ENCODE measurements at regions not wholly inside any gene's neighbourhood (a gene's known extent, or its start where the extent isn't known, plus 50 kb on each side); places are given as distances from the start of the nearest gene placed in this dataset.

DNA sequence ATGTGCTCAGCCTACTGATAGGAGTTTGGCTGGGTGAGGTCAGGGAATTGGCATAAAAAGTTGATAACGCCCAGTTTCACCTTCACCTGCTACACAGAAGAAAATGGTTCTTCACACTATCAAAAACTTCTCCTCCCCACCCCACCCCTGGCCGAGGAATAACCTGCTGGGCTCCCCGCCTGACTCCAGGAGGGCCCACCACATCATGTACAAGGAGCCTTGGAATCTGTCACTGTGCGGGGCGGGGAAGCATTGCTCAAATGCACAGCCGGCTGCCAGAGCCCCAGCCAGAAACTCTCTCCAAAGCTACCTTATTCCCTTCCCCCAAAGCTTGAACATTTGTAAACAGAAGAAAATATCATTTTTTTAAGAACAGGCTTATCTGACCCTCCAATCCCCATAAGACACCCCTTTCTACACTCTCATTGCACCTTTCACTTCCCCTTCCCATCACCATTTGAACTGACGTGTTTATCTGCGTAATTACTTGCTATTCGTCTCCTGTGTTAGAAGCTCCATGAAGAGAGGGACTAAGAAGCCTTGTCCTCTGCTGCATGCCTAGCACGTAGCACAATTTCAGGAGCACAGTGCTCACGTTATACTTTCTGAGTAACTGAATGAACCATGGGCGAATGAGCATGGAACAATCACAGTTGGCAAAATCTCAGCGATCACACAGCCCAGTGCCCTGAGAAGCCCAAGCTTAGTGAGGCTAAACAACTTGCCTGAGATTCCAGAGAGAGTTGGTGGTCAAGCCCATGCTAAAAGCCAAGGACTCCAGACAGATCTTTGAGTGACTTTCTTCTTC lies 82.9 kb downstream of the HES1 start:
- DNase-seq, result no peak

DNA sequence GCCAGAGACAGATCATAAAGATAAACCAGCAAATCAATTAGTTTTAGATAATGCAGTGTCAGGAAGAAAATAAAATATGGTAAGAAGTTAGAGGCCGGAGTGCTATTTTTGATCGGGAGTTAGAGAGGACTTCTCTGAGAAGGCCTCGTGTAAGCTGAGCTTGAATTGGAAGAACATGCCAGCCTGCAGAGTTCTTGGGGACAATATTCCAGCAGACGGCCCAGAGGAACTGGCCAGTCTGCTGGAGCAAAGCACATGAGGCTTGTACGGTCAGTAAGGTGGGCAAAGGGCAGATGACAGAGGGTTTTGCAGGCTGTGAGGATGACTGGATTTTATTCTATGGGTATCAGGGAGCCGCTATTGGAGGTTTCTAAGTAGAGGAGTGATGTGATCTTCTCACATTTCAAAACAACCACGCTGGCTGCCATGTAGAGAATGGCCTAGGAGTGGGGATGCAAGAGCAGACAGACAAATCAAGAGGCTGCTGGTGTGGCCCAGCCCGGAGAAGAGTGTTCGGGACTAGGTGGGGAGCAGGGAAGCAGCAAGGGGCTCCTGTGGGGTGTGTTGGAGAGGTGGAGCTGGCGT lies 84.0 kb downstream of the HES1 start:
- no peak for DNase-seq

DNA sequence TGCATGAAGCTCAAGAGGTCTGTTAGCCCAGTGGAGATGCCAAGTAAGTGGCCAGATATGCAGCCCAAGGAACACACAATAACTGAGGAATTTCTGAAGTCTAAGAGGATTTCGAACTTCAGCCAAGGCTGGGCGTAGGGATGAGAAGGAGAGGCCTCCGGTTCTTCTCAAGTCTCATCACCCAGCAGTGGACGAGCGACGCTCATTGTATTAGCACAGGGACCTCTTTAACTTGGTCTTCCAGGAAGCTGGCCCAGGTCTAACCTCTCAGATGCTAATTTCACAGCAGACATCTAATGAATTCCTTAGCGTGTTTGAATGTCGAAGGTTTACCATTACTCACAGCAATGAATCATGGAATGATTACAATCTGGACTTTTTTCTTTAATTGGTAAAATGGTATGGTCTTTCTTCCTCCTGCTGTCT lies 85.0 kb downstream of the HES1 start:
- no peak for DNase-seq

DNA sequence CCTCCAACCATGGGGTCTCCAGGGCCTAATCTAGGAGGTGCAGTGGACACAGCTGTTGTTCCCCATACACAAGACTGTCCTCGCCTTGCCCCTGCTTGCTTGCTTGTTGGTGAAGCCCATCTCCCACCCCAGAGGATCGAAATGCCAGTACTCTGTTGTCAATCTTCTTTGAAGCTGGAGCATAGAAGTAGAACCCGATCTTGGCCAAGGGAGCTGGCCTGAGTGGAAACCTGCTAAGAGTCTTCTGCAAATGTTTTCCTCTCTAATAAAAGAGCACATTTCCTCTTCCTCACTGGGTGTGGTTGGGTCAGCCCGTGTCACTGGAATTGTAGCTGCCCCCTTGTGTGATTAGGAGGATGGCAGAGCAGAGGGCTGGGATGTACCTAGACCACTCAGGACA lies 85.4 kb downstream of the HES1 start:
- DNase-seq, result no peak

DNA sequence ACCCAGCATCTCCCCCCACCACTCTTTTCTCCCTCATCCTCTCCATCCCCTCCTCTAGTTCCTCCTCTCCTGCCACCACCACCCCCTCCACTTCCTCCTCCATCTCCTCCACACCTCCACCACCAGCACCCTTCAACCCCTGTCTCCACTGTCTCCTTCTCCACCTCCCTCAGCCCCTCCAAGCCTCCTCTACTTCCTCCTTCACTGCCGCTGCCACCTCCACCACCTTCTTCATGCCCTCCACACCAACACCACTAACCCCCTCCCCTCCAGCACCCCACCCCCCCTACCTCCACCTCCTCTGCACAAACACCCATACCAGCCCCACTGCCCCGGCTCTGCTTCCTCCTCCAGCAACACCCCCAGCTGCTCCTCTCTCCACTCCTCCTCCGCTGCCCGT lies 88.0 kb downstream of the HES1 start:
- DNase-seq, result no peak

DNA sequence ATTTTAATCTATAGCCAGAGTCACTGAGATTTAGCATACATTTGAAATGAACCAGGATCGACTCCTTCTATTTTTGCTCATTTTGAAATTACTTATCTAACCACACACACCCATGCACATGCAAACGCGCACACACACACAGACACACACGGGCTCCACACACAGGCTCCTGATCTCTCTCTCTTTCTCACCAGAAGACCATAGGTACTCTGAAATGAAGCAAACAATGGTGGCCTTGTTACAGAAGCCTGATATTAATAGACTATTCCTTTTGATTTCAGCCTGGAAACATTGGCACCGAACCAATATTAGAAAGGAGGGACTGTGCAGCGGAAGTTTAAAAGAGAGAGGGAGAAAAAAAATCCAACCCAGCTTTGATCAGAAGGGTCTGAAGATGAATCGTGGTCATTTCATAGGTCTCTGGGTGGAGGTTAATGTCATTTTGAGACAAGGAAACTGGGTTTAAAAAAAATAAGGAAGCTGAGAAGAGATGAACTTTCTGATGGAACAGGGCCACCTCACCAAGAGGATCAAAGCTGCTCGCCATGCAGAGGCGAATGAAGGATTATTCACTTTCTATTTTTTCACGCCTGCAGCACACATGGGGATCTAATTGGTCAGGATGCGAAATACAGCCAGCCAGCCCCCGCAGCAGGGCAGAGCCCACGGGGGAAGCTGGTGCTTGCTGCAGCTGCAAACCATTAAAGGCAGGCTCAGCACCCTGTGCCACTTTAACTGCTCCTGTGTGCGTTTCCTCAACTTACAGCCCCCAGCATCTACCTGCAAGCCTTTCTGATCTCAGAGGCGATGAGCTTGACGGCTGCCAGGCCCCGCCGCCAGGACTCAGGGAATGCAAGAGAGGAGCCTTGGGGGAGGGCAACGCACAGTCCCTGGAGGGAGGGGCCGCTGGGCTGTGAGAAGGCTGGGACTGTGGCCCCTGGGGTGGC lies 88.8 kb downstream of the HES1 start:
- DNase-seq, result no peak

DNA sequence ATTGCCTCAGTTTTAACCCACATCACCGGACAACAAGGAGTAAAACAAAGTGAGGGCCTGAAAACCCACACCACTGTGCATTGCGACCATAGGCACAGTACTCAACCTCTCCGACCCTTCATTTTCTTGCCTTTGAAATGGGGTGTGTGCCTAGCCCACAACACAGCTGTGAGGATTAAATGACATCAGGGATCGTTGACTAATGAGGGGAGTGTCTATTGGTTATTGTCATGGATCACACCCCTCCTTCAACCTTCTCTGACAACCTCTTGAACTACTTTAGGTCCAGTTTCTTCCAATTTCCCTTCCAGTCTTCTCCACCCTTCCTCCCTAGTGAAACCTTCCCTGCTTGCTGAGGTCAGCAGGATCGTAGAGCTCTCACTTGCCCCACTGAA lies 89.5 kb downstream of the HES1 start:
- no peak for DNase-seq

DNA sequence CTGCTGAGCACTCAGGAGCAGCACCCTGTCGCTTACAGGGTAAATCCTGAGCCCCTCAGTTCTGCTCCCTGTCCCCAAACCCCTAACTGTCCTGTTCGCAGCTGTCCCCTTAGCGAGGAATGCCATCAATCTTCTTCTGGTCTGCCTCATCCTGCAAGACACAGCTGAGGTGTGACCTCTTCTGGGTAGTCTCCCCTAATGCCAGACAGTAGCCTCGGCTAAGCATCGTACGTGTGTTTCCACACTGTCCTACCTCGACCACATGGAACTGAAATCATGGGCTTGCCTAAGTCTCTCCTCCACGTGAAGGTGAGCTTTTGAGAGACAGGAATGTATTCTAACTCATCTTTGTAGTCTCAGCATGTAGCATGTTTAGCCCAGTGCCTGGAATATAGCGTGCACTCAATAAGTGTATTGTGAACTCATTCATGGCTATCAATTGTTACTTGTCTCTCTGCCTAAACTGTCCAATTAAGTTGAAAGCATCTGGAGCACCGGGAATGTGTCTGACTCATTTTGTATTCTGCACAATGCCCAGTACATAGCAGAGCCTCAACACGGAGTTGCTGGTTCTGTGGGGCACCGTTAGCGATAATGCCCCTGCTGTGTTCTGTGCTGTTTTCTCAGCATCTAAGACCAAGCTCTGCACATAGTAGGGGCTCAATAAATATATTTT lies 90.2 kb downstream of the HES1 start:
- no peak for DNase-seq

DNA sequence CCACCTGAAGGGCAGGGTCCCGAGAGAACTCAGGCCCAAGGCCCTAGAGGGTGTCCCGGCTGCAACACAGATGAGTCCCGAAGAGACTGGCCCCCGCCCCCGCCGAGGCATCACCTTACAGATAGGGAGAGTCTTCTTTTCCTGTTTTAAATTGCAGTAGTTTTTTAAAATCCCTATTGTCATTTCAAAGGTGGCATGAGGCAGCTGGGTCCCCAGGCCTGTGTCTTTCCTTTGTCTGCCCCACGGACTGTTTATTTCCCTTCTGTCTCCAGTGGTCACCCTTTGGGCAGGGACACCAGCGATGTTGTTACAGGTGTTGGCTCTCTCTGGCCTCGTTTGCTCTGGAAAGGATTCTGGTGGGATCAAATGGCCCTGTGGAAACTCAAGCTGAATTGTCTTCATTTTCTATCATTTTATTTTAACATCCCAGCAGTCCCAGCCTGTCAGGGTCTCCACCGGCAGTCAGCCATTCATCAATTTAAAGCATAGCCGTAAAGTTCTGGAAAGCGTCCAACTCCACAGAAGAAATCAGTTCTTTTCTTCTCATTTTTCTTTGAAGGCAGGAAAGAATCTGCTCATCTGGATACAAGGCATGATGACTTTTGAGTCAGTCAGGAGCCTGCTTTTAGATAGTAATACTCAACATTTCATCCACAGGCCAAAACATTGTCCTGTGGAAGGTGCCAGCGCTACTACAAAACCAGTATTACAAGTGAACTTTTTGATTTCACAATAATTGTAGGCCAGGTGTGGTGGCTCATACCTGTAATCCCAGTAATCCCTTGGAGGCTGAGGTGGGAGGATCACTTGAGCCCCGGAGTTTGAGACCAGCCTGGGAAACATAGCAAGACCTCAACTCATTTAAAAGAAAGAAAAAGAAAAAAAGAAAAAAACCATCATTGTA lies 96.2 kb downstream of the HES1 start:
- DNase-seq, result no peak

DNA sequence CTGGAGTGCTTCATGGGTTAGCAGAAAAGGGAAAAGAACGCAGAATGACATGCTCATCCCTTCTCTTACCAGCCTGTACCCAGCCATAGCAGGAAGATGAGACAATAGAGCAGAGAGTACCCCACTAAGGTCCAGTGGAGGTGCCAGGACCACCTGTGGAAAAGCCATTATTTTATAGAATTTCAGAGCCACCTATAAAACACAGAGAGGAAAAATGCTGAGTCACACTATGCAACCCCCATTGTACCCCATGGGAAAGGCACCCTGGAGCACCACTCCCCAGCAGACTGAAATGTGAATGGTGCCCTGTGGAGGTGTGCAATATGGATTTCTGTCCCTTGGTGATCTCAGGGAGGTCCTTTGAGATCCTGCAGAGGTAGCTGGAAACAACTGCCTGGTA lies 97.2 kb downstream of the HES1 start:
- DNase-seq, result no peak

DNA sequence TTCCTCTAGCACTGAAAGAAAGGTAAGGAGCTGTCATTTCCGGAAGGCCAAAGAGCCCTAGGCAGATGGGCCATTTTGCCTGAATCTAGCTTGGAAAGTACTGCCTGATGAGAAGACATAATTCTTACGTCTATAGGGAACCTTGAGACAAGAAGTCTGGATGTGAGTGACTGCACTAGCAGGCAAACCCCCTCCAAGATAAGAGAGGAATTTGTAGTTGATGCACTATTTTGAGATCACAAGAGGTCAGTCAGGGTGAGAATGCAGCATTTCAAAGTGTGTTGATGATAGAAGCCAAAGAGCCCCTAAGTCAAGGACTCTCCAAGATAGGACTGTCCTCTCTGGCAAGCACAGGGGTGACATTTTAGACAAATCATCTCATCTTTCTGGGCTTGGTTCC lies 99.2 kb downstream of the HES1 start:
- DNase-seq, result no peak

DNA sequence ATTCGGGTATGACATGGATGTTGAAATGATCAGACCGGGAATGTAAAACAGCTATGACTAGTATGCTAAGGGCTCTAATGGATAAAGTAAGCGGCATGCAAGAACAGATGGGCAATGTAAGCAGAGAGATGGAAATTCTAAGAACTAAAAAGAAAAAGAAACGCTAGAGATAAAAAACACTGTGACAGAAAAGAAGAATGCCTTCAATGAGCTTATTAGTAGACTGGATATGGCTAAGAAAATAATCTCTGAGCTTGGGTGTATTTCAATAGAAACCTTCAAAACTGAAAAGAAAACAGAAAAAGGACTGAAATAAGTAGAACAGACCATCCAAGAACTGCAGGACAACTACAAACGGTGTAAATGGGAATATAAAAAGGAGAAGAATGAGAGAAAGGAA lies 101.2 kb downstream of the HES1 start:
- DNase-seq, result no peak

DNA sequence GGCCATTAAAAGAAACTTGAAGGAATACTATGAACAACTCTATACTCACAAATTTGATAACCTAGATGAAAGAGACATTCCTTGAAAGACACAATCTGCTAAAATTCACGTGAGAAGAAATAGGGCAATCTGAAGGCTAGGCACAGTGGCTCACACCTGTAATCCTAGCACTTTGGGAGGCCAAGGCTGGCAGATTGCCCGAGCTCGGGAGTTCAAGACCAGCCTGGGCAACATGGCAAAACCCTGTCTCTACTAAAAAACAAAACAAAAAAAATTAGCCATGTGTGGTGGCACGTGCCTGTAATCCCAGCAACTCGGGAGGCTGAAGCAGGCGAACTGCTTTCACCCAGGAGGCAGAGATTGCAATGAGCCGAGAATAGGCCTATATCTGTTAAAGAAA lies 104.8 kb downstream of the HES1 start:
- DNase-seq, result no peak

DNA sequence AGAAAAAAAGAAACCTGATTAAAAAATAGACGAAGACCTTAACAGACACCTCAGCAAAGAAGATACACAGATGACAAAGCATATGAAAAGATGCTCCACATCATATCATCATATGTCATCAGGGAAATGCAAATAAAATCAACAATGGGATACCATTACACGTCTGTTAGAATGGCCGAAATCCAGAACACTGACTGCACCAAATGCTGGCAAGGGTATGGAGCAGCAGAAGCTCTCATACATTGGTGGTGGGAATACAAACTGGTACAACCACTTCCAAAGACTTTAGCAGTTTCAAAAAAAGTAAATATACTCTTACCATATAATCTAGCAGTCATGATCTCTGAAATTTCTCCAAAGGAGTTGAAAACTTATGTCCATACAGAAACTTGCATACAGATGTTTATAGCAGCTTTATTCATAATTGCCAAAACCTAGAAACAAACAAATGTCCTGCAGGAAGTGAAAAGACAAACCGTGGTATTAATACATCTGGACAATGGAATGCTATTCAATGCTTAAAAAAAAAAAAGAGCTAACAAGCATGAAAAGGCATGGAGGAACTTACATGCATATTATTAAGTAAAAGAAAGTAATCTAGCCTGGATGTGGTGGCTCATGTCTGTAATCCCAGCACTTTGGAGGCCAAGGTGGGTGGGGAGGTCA lies 107.4 kb downstream of the HES1 start:
- no peak for DNase-seq

DNA sequence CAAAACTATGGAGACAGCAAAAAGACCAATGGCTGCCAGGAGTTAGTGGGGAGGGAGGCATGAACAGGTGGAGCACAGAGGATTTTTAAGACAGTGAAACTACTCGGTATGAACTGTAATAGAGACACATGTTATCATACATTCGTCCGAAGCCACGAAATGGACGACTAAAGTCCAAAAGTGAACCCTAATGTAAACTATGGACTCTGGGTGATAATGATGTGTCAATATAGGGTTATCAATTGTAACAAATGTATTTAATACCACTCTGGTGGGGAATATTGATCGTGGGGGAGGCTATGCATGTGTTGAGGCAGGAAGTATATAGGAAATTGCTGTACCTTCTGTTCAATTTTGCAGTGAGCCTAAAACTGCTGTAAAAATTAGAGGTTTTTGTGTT lies 107.0 kb downstream of the CPN2 start:
- no peak for DNase-seq

DNA sequence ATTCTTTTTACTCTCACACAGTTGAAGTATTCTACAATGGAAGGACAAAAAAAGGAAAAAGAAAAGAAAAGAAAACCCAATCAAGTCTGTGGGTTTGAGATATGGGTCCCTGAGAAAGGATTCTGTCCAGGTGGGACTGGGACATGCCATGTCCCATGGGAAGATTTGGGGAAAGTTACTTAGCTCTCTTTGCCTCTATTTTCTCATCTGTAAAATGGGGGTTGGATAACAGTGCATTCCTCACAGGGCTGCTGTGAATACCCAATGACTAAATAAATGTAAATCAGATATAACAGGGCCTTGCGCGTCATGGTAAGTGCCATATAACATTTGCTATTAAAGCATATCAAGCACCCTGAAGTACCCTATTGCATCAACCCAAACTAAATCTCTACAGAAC lies 105.7 kb downstream of the CPN2 start:
- no peak for DNase-seq

DNA sequence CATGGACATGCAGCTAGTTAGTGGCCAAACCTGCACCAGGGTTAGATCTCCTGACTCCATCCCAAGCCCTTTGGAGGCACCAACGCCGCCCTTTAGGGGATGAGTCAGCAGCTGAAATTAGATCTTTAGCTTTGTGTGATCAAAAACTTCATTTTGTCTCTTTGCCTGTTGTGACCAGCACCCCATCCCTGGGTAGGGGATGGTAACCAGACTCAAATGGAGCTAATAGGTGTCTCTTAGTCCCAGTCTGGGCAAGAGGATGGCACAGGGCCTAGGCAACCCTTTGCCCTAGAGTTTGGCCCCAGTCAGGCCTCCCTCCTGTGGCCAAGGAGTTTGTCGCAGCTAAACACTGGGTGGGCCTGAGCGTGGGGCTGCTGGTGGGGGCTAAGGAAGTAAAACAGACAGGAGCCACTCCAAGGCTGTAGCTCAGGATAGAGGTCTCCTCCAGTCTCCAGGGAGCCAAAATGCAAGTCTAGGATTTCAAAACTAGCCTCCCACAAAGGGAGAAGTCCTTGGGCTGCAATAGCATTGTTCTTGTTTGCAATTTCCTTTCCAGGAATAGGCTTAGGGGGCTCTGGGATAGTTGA lies 105.1 kb downstream of the CPN2 start:
- DNase-seq, result no peak

DNA sequence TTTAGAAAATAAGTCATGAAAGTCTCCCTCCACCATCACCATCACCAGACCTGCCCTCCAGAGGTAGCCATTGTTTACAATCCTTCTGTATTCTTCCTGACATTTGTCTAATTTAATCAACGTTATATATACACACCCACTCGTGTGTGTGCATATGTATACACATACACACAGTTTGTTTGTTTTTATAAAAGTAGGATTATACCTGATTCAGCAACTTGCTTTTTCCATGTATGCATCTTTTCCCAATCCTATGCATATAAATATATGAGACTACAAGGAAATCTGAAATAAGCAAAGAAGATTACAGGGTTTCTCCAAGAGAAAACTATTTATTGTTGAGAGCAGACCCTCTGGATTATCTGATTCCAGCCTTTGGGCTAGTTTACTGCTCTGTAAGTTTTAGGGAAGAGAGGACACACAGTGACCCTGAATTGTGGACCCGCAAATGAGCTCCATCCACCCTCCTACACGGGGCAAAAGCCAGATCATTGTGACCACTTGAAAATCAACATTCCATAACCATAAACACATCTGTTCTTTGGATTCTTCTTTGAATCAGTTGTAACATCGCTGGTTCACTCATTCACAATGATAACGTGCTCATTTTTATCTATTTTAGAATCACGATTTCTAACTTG lies 104.3 kb downstream of the CPN2 start:
- no peak for DNase-seq

DNA sequence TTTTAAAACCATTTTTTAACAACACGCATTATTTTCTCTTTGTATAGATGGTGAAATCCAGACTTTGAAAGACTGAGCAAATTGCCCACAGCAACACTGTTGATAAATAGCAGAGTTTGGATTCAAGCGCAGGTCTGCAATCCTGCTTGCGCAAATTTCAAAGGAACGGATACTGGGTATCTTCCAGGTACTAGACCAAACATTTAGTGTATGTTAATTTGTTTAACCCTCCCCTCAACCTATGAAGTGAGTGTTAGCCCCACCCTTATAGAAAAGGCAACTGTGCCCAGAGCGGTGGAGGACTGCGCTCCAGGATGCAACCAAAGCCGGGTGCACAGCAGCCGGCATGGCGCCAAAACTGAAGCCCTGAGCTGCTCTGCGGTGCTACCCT lies 103.8 kb downstream of the CPN2 start:
- no peak for DNase-seq

DNA sequence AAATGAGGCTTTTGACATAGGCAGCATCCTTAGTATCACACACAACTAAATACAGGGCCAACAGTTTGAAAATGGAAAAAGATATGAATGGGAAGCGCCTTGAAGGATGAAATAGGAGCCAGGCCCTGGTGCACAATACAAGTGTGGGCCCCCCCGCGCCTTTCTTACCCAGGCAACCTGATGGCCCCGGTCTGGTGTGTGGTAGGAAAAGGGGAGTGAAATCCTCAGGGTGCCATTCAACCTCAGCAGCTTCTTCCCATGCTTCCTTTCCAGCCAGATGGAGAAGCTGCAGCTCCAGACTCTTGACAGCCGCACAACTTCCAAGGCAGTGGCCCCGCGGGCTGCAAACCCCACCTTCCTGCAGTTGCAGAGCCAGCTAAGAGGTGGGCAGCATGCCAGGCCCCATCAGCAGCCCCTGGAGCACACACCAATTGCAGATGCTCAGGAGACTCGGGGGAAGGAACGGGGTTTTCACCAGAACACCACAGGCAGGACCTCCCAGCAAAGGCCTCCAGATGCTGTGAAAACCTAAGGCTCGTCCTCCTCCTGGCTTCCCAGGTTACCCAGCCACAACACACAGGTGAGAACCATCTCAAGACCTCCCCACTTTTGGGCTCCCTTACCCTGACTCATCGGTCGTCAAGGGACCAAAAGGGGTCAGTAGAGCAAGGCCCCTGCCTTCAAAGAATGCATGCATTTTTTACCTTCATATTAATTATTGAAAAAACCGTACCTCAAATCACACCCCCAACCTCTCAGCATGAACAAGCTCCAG lies 101.6 kb downstream of the CPN2 start:
- DNase-seq, result no peak
